K562 (cell line): ENCODE measurements at regions not wholly inside any gene's neighbourhood (a gene's known extent, or its start where the extent isn't known, plus 50 kb on each side); places are given as distances from the start of the nearest gene placed in this dataset.

Source experiments
- ATAC-seq: fragments of 200-7000 bp; cut with Tn5 transposase; 3 replicates; pipeline ENCODE4 v1.9.1; 2020; ENCODE audit warnings: moderate library complexity
- BruUV-seq: library from RNA; stranded (reverse); fragments of 400-500 nt; replicated peaks from 2 replicates; lab custom pipeline; 2021; lab: Mats Ljungman, UMichigan
- CTCF ChIA-PET: fragments of 300-600 bp; formaldehyde crosslinking; extraction: SDS; loops from one replicate; lab custom pipeline; 2021; ENCODE audit warnings: low intra/inter-chr PET ratio; lab: Yijun Ruan, JAX
- POLR2A ChIA-PET: fragments of 300-600, 350-650 bp; sonication (Branson Sonifier 250); formaldehyde crosslinking; extraction: SDS; loops from one replicate; lab custom pipeline; 2021; ENCODE audit warnings: antibody characterized with exemption, inconsistent platforms; lab: Yijun Ruan, JAX
- DNase-seq, 4 experiments: peaks; one replicate each; pipeline versions ENCODE4 v3.0.0 to v3.0.0-alpha.2; 2011 to 2018; ENCODE audit warnings: low spot score in 3 of 4, mixed read lengths in 3 of 4; ENCODE audit errors: extremely low read depth in 1 of 4
- FAIRE-seq: peaks from 2 replicates; lab custom pipeline; 2011; peaks lifted over from hg19 to GRCh38; lab: Jason Lieb, UNC
- H2AFZ ChIP-seq: 2 replicates; pipeline ENCODE4 v1.6.0; 2011; ENCODE audit warnings: low read depth, low read length, control low read depth, inconsistent platforms
- H3K27ac ChIP-seq: fragments of 200-600 bp; 3 replicates; pipeline ENCODE4 v1.8.0; 2011; ENCODE audit warnings: low read depth, mild to moderate bottlenecking, control low read depth, inconsistent platforms, low read length, moderate library complexity, mixed read lengths; ENCODE audit errors: extremely low read depth
- H3K27me3 ChIP-seq, 2 experiments: fragments of 300-600 bp in 1 of 2; 2 replicates in 1 of 2; 3 replicates in 1 of 2; pipeline versions ENCODE4 v1.6.0 to v1.8.0; 2011; ENCODE audit warnings: inconsistent platforms in 2 of 2, low read length in 2 of 2, mild to moderate bottlenecking in 1 of 2, mixed read lengths in 1 of 2, moderate library complexity in 1 of 2; ENCODE audit not compliant: control insufficient read depth in 2 of 2, insufficient read depth in 2 of 2
- H3K36me3 ChIP-seq: fragments of 300-600 bp; 3 replicates; pipeline ENCODE4 v1.8.0; 2011; ENCODE audit warnings: mild to moderate bottlenecking, low read length, inconsistent platforms; ENCODE audit not compliant: control insufficient read depth, insufficient read depth
- H3K4me1 ChIP-seq, 2 experiments: fragments of 200-600 bp in 1 of 2; replicated peaks in 1 of 2; 2 replicates in 1 of 2; 3 replicates in 1 of 2; pipeline versions ENCODE4 v1.5.1 to v1.8.0; 2011; ENCODE audit warnings: inconsistent platforms in 2 of 2, low read length in 2 of 2, mild to moderate bottlenecking in 1 of 2, mixed read lengths in 1 of 2, moderate library complexity in 1 of 2; ENCODE audit not compliant: control insufficient read depth in 2 of 2, insufficient read depth in 2 of 2
- H3K4me2 ChIP-seq: 2 replicates; pipeline ENCODE4 v1.6.1; 2011; ENCODE audit warnings: low read length, control low read depth, inconsistent platforms, mixed read lengths; ENCODE audit not compliant: insufficient read depth
- H3K4me3 ChIP-seq: fragments of 200-600 bp; sonication (generic), shearing (Covaris generic); 2 replicates; pipeline ENCODE4 v1.5.1; 2016; ENCODE audit warnings: control low read depth, inconsistent platforms
- H3K79me2 ChIP-seq: fragments of 200-600 bp; 3 replicates; pipeline ENCODE4 v1.8.0; 2011; ENCODE audit warnings: low read length, inconsistent platforms; ENCODE audit not compliant: control insufficient read depth, insufficient read depth
- H3K9ac ChIP-seq, 2 experiments: 2 replicates each; pipeline versions ENCODE4 v1.6.0 to v1.6.1; 2011; ENCODE audit warnings: low read depth in 2 of 2, low read length in 2 of 2, control low read depth in 1 of 2, inconsistent platforms in 1 of 2, mild to moderate bottlenecking in 1 of 2, mixed read lengths in 1 of 2; ENCODE audit not compliant: insufficient read depth in 1 of 2
- H3K9me1 ChIP-seq: one replicate; pipeline ENCODE4 v1.6.0; 2011; ENCODE audit warnings: inconsistent platforms, mild to moderate bottlenecking, low read length, moderate library complexity; ENCODE audit not compliant: control insufficient read depth, insufficient read depth
- H3K9me3 ChIP-seq: replicated peaks from 2 replicates; pipeline ENCODE4 v1.5.1; 2011; ENCODE audit warnings: low read depth, low read length, inconsistent platforms; ENCODE audit not compliant: control insufficient read depth, insufficient read depth
- H4K20me1 ChIP-seq: replicated peaks from 2 replicates; pipeline ENCODE4 v1.6.1; 2011; ENCODE audit warnings: low read length, inconsistent platforms, mixed read lengths; ENCODE audit not compliant: control insufficient read depth, insufficient read depth
- CEBPB ChIP-seq: fragments of 450-650 bp; IDR thresholded peaks from 2 replicates; pipeline ENCODE4 v1.6.1; 2016; ENCODE audit warnings: missing genetic modification characterization, missing compliant biosample characterization
- HBP1 ChIP-seq: fragments of 450-650 bp; formaldehyde crosslinking; IDR thresholded peaks from 2 replicates; pipeline ENCODE4 v1.4.0; 2022; ENCODE audit warnings: missing genetic modification characterization
- POLR2G ChIP-seq: fragments of 200-400 bp; formaldehyde crosslinking; IDR thresholded peaks from 2 replicates; pipeline ENCODE4 v1.6.1; 2017; ENCODE audit warnings: low read depth, mild to moderate bottlenecking, antibody characterized with exemption, low read length, moderate library complexity
- PTTG1 ChIP-seq: fragments of 450-650 bp; IDR thresholded peaks from 2 replicates; pipeline ENCODE4 v1.6.1; 2016; ENCODE audit warnings: low read depth, mild to moderate bottlenecking, missing genetic modification characterization, missing compliant biosample characterization
- SLC30A9 ChIP-seq: fragments of 250-450 bp; sonication (Bioruptor Pico); IDR thresholded peaks from 2 replicates; pipeline ENCODE4 v1.8.0; 2022; ENCODE audit warnings: mild to moderate bottlenecking, moderate library complexity
- TFAM ChIP-seq: fragments of 250-450 bp; sonication (Bioruptor Pico); conservative IDR thresholded peaks from 2 replicates; pipeline ENCODE4 v1.5.0; 2021; ENCODE audit warnings: mild to moderate bottlenecking, moderate library complexity
- WGBS: fragments of 100-300 bp; shearing (Covaris generic); methylation state at CpG from one replicate; pipeline ENCODE4 v1.1.6; 2016; ENCODE audit warnings: low coverage, mixed read lengths; ENCODE audit not compliant: insufficient coverage; ENCODE audit errors: missing lambda C conversion rate; 5-methylcytosine and 5-hydroxymethylcytosine counted together
- in situ Hi-C: fragments of 300-500 bp; cut with MboI; formaldehyde crosslinking; loops from 4 replicates; pipeline ENCODE4 v1.15.0; 2018; ENCODE audit warnings: inconsistent platforms, mixed read lengths
- intact Hi-C: fragments of 100-400 bp; cut with micrococcal nuclease; formaldehyde crosslinking; loops from 2 replicates; pipeline ENCODE4 v1.14.2; 2022
- TF ChIP-seq, protein P1 (sequence below): fragments of 250-450 bp; sonication (Bioruptor Pico); IDR thresholded peaks from 2 replicates; pipeline ENCODE4 v1.5.0; 2020; ENCODE audit warnings: mild to moderate bottlenecking, borderline replicate concordance
- TF ChIP-seq, protein P2 (sequence below): fragments of 200-400 bp; formaldehyde crosslinking; IDR thresholded peaks from 2 replicates; pipeline ENCODE4 v1.6.1; 2017; ENCODE audit warnings: mild to moderate bottlenecking, low read depth, low read length, moderate library complexity

GRCh38 chr2:117170897-117171296, 643.6 kb upstream of the DDX18 start:
- ATAC-seq = no peak
- no TSS peak for BruUV-seq

More at GRCh38 chr2:117170897-117171296, 643.6 kb upstream of the DDX18 start:
- FAIRE-seq = no peak
- ChIA-PET CTCF (no interaction called here), POLR2A (no interaction called here)
- no peak for DNase-seq
- Histone ChIP-seq H3K4me1 (no peaks in the 10 kb centered on the region), H2AFZ (no peak overlapping the region), H3K9ac (no peak overlapping the region), H4K20me1 (no peaks in the 10 kb centered on the region), H3K4me3 (no peak overlapping the region), H3K9me1 (no peaks in the 10 kb centered on the region), H3K36me3 (no peaks in the 10 kb centered on the region), H3K9me3 (no peaks in the 10 kb centered on the region), H3K27me3 (no peaks in the 10 kb centered on the region), H3K79me2 (no peaks in the 10 kb centered on the region), H3K27ac (no peak overlapping the region), H3K4me2 (no peak overlapping the region)
- TF ChIP-seq PTTG1 (tag) (no peak), CEBPB (no peak), HBP1 (CRISPR knock-in tag) (no peak), POLR2G (no peak), SLC30A9 (CRISPR knock-in tag) (no peak), TFAM (CRISPR knock-in tag) (no peak)
- TF ChIP-seq, protein P1, sequence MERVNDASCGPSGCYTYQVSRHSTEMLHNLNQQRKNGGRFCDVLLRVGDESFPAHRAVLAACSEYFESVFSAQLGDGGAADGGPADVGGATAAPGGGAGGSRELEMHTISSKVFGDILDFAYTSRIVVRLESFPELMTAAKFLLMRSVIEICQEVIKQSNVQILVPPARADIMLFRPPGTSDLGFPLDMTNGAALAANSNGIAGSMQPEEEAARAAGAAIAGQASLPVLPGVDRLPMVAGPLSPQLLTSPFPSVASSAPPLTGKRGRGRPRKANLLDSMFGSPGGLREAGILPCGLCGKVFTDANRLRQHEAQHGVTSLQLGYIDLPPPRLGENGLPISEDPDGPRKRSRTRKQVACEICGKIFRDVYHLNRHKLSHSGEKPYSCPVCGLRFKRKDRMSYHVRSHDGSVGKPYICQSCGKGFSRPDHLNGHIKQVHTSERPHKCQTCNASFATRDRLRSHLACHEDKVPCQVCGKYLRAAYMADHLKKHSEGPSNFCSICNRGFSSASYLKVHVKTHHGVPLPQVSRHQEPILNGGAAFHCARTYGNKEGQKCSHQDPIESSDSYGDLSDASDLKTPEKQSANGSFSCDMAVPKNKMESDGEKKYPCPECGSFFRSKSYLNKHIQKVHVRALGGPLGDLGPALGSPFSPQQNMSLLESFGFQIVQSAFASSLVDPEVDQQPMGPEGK (CRISPR knock-in tag) = no peak
- TF ChIP-seq, protein P2, sequence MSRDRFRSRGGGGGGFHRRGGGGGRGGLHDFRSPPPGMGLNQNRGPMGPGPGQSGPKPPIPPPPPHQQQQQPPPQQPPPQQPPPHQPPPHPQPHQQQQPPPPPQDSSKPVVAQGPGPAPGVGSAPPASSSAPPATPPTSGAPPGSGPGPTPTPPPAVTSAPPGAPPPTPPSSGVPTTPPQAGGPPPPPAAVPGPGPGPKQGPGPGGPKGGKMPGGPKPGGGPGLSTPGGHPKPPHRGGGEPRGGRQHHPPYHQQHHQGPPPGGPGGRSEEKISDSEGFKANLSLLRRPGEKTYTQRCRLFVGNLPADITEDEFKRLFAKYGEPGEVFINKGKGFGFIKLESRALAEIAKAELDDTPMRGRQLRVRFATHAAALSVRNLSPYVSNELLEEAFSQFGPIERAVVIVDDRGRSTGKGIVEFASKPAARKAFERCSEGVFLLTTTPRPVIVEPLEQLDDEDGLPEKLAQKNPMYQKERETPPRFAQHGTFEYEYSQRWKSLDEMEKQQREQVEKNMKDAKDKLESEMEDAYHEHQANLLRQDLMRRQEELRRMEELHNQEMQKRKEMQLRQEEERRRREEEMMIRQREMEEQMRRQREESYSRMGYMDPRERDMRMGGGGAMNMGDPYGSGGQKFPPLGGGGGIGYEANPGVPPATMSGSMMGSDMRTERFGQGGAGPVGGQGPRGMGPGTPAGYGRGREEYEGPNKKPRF = no peak
- in situ Hi-C loops (no loop called here), intact Hi-C loops (no loop called here)
- 0% methylated on average over 1 of the region's 1 CpG for WGBS
